HG02885 (cell line): ENCODE measurements at regions not wholly inside any gene's neighbourhood (a gene's known extent, or its start where the extent isn't known, plus 50 kb on each side); places are given as distances from the start of the nearest gene placed in this dataset.

Source experiments
- ATAC-seq: cut with Tn5 transposase; IDR thresholded peaks from one replicate; pipeline ENCODE4 v1.9.1; 2021; ENCODE audit warnings: mild to moderate bottlenecking; ENCODE audit not compliant: unreplicated experiment, poor library complexity

DNA sequence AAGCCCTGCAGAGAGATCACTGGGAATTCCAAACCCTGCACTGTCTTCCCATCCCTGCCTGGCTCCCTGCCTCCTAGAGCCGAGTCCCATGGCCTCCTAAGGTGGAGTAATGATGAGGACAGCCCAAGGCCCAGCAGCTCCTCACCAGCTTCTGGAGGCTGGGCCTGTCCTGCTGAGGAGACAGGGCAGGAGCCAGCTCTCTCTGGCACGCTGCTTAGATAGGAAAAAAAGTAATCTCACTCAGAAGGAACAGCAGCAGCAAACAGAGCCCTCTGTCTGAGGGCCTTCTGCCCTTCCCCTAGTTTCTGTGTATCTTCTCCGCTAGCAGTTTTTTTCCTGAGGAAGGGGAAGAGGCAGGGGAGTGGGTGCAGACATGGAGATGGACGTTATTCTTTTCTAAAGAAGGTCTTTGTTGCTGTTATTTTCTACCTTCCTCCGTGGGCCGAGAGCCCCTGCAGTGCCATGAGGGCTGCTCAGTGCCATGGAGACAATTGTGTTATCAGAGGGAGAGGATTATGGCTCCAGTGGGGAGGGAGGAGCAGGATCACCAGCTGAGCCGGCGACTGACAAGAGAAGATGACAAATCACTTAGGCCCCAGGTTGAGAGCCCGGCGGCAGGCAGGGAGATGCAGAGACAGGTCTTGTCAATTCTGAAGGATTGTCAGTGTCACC lies 315.3 kb downstream of the BUD13 start:
- no peak for ATAC-seq

- ATAC-seq = no peak
These were observed 317.8 kb downstream of the BUD13 start for GRCh38 chr11:116454951-116455350.

DNA sequence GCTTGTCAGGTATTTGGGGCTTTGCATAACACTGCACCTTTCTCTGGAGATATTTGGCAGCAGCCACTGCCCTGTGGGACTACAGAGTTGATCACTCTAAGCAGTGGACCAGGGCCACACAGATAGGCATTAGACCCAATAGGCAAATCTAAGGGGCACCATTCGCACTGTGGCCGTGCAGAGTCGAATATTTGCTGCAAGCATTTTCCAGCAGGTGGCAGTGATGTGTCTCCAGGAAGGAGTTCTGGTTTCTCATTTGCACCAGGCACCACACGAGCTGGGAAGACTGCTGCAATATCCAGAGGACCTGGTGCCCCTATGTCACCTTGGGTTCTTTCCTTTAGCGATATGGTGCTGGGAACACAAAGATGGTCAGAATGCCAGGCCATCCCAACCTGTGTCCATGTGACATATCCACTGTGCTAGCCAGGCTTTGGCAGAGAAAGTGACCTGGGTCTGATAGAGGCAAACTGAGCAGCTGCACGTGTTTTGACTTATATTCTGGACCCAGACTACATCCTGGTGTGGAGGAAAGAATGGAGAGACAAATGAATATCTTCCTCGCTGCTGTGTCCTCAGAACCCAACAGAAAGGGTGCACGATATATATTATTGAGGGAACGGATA lies 318.7 kb downstream of the BUD13 start:
- ATAC-seq = no peak

DNA sequence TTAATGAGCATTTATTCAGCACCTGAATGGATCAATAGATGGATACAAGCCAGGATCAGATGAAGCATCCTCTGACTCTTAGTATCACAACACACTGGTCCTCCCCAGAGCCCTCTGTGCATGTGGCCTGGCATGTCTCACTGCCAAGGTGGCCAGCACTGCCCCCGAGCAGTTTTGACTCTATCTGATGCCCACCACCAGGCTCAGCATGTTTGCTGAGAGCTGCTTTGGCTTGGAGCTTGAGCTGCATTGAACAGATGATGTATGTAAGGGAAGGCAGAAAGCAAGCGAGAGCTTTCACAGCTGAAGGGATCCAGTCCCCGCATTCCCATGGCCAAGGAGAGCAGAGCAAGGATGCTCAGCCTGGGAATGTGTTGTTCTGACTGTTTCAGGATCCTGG lies 320.3 kb downstream of the BUD13 start:
- ATAC-seq = no peak

GRCh38 chr11:116449522-116449921 lies 323.3 kb downstream of the BUD13 start:
- ATAC-seq = no peak

GRCh38 chr11:116446048-116446941 lies 326.5 kb downstream of the BUD13 start:
- no peak for ATAC-seq

- ATAC-seq = no peak
These were observed 327.4 kb downstream of the BUD13 start for GRCh38 chr11:116445108-116446047.

- no peak for ATAC-seq
These were observed 330.5 kb downstream of the BUD13 start for GRCh38 chr11:116442238-116442752.

- no peak for ATAC-seq
These were observed 333.5 kb downstream of the BUD13 start for GRCh38 chr11:116439361-116439677.

DNA sequence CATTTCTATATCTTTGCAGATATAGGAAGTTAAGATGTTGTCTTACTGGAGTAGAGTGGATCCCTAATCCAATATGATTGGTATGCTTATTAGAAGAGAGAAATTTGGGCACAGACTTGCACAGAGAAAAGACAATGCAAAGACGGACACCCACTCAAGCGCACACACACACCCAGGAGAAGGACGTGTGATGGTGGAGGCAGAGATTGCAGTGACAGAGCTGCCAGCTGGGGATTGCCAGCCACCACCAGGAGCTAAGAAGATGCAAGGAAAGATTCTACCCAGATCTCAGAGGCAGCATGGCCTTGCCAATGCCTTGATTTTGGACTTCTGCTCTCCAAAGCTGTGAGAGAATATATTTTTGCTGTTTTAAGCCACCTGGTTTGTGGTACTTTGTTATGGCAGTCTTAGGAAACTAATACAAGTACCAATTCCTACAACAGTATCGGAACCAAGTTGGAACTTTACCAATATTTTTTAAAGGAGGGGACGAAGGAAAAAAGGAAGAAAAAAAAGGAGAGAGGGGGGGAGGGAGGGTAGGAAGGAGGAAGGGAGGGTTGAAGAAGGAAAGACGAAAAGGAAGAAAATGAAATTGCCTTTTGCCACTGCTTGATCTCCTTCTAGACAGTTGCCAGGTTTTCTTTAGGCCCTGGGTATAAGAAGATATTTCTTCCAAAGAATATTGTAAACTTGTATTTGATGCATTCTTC lies 334.0 kb downstream of the BUD13 start:
- ATAC-seq = no peak

DNA sequence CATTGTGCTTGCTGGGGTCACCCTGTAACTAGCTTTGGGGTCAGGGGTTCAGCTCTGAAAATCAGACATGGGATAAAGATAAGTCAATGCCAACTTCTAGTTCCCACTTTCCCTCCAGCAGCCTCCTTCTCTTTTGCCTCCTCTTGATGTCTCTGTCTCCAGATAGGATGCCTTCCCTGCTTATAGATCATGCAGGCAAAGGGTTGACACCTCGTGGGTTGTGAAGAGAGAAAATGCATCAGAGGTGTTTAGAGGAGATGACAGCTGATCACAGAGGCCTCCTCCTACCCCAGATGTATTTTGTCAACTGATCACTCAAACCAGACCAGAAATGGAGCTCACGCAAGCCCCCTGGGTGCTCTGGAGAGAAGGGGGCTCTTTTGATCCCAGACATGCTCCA lies 337.8 kb downstream of the BUD13 start:
- no peak for ATAC-seq

- no peak for ATAC-seq
These were observed 340.5 kb downstream of the BUD13 start for GRCh38 chr11:116432301-116432700.

DNA sequence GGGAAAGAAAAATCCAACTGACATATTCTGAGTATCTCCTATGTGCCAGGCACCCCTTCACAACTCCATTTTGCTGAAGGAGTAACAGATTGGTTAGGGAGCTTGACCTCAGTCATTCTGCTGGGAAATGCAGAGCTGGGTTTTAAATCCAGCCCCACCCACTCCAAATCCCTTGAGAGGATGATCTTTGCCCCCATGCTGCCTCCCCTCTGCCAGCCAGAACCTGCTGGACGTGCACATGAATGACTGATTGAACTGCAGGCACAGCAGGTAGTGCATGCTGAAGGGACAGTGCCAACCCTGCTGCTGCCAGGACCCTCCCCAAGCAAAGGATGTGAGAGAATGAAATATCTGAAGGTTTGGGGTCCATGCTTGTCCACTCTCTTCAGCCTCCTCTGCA lies 340.9 kb downstream of the BUD13 start:
- no peak for ATAC-seq

- no peak for ATAC-seq
These were observed 344.2 kb downstream of the BUD13 start for GRCh38 chr11:116428638-116428975.

- no peak for ATAC-seq
These were observed 344.7 kb downstream of the BUD13 start for GRCh38 chr11:116427903-116428637.

DNA sequence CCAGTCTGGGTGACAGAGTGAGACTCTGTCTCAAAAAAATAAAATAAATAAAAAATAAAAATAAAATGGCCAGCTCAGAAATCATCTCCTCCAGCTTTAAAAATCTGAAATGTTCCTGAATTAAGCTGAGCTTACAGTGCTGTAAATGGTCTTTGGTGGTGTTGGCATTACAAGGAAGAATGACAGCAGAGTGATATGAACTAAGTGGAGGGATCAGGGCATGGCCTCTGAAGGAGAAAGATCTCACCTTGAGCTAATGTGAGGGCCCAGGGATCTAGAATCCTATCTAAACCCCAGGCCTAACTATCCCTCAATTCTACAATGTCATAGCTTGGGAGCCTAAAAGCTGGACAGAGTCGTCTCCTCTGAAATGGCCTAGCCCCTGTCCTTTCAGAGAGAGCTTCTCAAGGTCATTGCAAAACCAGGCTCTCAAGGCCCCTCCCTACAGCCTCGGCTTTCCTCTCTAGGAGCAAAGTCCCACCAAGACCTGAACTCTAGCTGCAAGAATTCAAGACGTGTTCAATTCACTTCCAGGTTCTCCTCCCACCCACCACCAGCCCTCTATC lies 345.4 kb downstream of the BUD13 start:
- ATAC-seq = no peak

DNA sequence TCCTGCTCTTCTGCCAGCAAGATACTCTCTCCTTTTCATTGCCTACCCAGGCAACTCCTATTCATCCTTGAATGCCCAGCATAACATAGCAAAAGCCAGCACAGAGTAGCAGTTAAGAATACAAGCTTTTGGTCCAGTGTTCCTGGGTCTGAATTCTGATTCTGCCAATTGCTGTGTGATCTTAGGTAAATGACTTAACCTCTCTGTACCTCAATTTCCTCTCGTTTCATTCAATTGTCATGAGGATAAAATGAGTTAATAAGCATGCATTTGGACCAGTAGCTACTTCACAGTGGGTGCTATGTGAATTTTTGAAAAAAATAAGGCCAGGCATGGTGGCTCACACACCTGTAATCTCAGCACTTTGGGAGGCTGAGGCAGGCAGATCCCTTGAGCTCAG lies 346.0 kb downstream of the BUD13 start:
- no peak for ATAC-seq

GRCh38 chr11:116424615-116425261 lies 348.0 kb downstream of the BUD13 start:
- ATAC-seq = no peak
